Endothelial cell of umbilical vein (primary cell): ENCODE measurements at regions not wholly inside any gene's neighbourhood (a gene's known extent, or its start where the extent isn't known, plus 50 kb on each side); places are given as distances from the start of the nearest gene placed in this dataset.

Experiments used
- BruUV-seq: library from RNA; stranded (reverse); fragments of 400-500 nt; replicated peaks from 2 replicates; lab custom pipeline; 2021; lab: Mats Ljungman, UMichigan
- CTCF ChIA-PET: fragments of 300-600, 350-600 bp; sonication (Branson Sonifier 250); formaldehyde crosslinking; loops from one replicate; lab custom pipeline; 2021; ENCODE audit warnings: antibody characterized with exemption, inconsistent platforms; lab: Charles Lee
- POLR2A ChIA-PET: fragments of 300-600, 350-600 bp; sonication (Branson Sonifier 250); formaldehyde crosslinking; loops from one replicate; lab custom pipeline; 2021; ENCODE audit warnings: antibody characterized with exemption, inconsistent platforms; lab: Charles Lee
- DNase-seq: peaks from one replicate; pipeline ENCODE4 v3.0.0-alpha.2; 2011; ENCODE audit warnings: low read depth, low spot score
- FAIRE-seq: peaks from 2 replicates; lab custom pipeline; 2011; peaks lifted over from hg19 to GRCh38; lab: Jason Lieb, UNC
- H2AFZ ChIP-seq: 2 replicates; pipeline ENCODE4 v1.6.0; 2012; ENCODE audit warnings: low read depth, low read length, control low read depth, inconsistent platforms
- H3K27ac ChIP-seq: 2 replicates; pipeline ENCODE4 v1.5.1; 2011; ENCODE audit warnings: low read depth, mild to moderate bottlenecking, control low read depth, low read length, moderate library complexity; ENCODE audit not compliant: insufficient read depth
- H3K27me3 ChIP-seq, 2 experiments: 2 replicates each; pipeline versions ENCODE4 v1.6.0 to v1.6.1; 2011; ENCODE audit warnings: low read length in 2 of 2, mixed read lengths in 1 of 2; ENCODE audit not compliant: control insufficient read depth in 2 of 2, insufficient read depth in 2 of 2
- H3K36me3 ChIP-seq, 2 experiments: 2 replicates in 1 of 2; 3 replicates in 1 of 2; pipeline ENCODE4 v1.5.1; 2011; ENCODE audit warnings: low read length in 2 of 2, mild to moderate bottlenecking in 1 of 2, moderate library complexity in 1 of 2; ENCODE audit not compliant: control insufficient read depth in 2 of 2, insufficient read depth in 2 of 2; ENCODE audit errors: extremely low read depth in 1 of 2
- H3K4me1 ChIP-seq: 3 replicates; pipeline ENCODE4 v1.5.1; 2011; ENCODE audit warnings: mild to moderate bottlenecking, low read length; ENCODE audit not compliant: control insufficient read depth, insufficient read depth; ENCODE audit errors: extremely low read depth
- H3K4me2 ChIP-seq: 2 replicates; pipeline ENCODE4 v1.6.1; 2011; ENCODE audit warnings: low read length, control low read depth, mixed read lengths; ENCODE audit not compliant: insufficient read depth
- H3K4me3 ChIP-seq, 3 experiments: fragments of 200-600 bp in 1 of 3; sonication (generic), shearing (Covaris generic) in 1 of 3; replicated peaks in 1 of 3; 2 replicates each; pipeline ENCODE4 v1.5.1; 2011 to 2016; ENCODE audit warnings: control low read depth in 3 of 3, low read length in 3 of 3, mild to moderate bottlenecking in 2 of 3, inconsistent platforms in 1 of 3, low read depth in 1 of 3, moderate library complexity in 1 of 3; ENCODE audit not compliant: insufficient read depth in 1 of 3
- H3K79me2 ChIP-seq: 2 replicates; pipeline ENCODE4 v1.6.0; 2012; ENCODE audit warnings: low read length, inconsistent platforms; ENCODE audit not compliant: control insufficient read depth, insufficient read depth
- H3K9ac ChIP-seq: replicated peaks from 2 replicates; pipeline ENCODE3; 2011; ENCODE audit warnings: low read length, control low read depth; ENCODE audit not compliant: insufficient read depth; ENCODE audit errors: extremely low read depth
- H3K9me1 ChIP-seq: replicated peaks from 3 replicates; pipeline ENCODE4 v1.6.0; 2011; ENCODE audit warnings: mild to moderate bottlenecking, low read length; ENCODE audit not compliant: control insufficient read depth, insufficient read depth; ENCODE audit errors: extremely low read depth
- H3K9me3 ChIP-seq: replicated peaks from 2 replicates; pipeline ENCODE4 v1.5.1; 2012; ENCODE audit warnings: low read length, inconsistent platforms; ENCODE audit not compliant: control insufficient read depth, insufficient read depth
- H4K20me1 ChIP-seq: replicated peaks from 2 replicates; pipeline ENCODE3; 2011; ENCODE audit warnings: mild to moderate bottlenecking, low read length; ENCODE audit not compliant: control insufficient read depth, insufficient read depth; ENCODE audit errors: extremely low read depth
- CTCF ChIP-seq, 2 donors: IDR thresholded peaks; 1 replicate in 1 of 2; 2 replicates in 1 of 2; pipeline ENCODE4 v1.5.1; 2011; ENCODE audit warnings: low read length in 2 of 2, mild to moderate bottlenecking in 2 of 2, moderate library complexity in 2 of 2, control low read depth in 1 of 2, inconsistent platforms in 1 of 2, low read depth in 1 of 2; ENCODE audit not compliant: insufficient read depth in 1 of 2; ENCODE audit errors: extremely low read depth in 1 of 2
- EZH2 ChIP-seq: IDR thresholded peaks from 2 replicates; pipeline ENCODE4 v1.6.1; 2012; ENCODE audit warnings: borderline replicate concordance, low read depth, mild to moderate bottlenecking, moderate library complexity, low read length, inconsistent platforms; ENCODE audit not compliant: severe bottlenecking
- FOS ChIP-seq: IDR thresholded peaks from 2 replicates; pipeline ENCODE4 v1.6.1; 2011; ENCODE audit warnings: mild to moderate bottlenecking, low read length, moderate library complexity, borderline replicate concordance; ENCODE audit not compliant: insufficient read depth
- GATA2 ChIP-seq: IDR thresholded peaks from 2 replicates; pipeline ENCODE4 v1.7.0; 2011; ENCODE audit warnings: low read depth, mild to moderate bottlenecking, moderate library complexity, mixed read lengths, low read length; ENCODE audit not compliant: insufficient read length, insufficient read depth
- JUN ChIP-seq: IDR thresholded peaks from 2 replicates; pipeline ENCODE4 v1.6.1; 2011; ENCODE audit warnings: borderline replicate concordance, low read depth; ENCODE audit not compliant: insufficient read length, insufficient read depth
- MYC ChIP-seq: IDR thresholded peaks from one replicate; pipeline ENCODE4 v1.6.1; 2011; ENCODE audit warnings: mild to moderate bottlenecking, low read depth, low read length
- POLR2A ChIP-seq: IDR thresholded peaks from 2 replicates; pipeline ENCODE4 v1.6.1; 2012; ENCODE audit warnings: low read depth, mild to moderate bottlenecking, control low read depth, low read length
- POLR2AphosphoS5 ChIP-seq: IDR thresholded peaks from 2 replicates; pipeline ENCODE4 v1.6.1; 2012; ENCODE audit warnings: low read depth, mild to moderate bottlenecking, control low read depth, low read length, moderate library complexity; ENCODE audit not compliant: insufficient read depth
- dilution Hi-C: fragments of 300-500 bp; cut with MboI; formaldehyde crosslinking; loops from one replicate; pipeline ENCODE4 v1.15.0; 2019; ENCODE audit warnings: low sequenced_read_pairs; ENCODE audit not compliant: extremely low pct_ligation_motif_present
- intact Hi-C: fragments of 100-400 bp; cut with micrococcal nuclease; formaldehyde crosslinking; loops from one replicate; pipeline ENCODE4 v1.10.0; 2022
- TF ChIP-seq, protein P1 (sequence below): IDR thresholded peaks from 2 replicates; pipeline ENCODE4 v1.6.1; 2011; ENCODE audit not compliant: insufficient read depth, insufficient read length

DNA sequence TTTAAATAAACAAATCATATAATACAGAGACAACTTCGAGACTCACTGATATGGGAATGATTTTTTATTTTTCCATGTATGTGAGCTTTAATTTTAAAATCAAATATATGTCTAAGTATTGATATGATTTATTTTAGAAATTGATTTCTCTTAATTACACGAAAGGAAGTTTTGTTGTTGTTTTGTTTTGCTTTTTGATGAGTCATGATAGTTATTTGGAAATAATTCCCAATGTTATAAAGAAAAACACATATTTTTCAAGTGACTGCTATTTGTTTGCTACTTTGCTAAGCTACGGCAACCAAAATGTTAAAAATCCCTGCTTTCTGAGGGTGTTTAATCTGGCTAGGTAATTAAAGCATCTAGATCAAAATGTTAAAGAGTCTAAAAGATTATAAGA is 2139.4 kb upstream of the TENM3 start:
- no peak overlapping the region for H3K4me2 ChIP-seq
- no peak for DNase-seq
- no peaks in the 10 kb centered on the region for H4K20me1 ChIP-seq
- H3K4me3 ChIP-seq: no peak overlapping the region
- FAIRE-seq: no peak
- no TSS peak for BruUV-seq
- intact Hi-C loops: no loop called here
- peaks cover 5% of the 10 kb centered on the region for H3K9me3 ChIP-seq
- no peaks in the 10 kb centered on the region for H3K9me1 ChIP-seq
- no peak overlapping the region for H3K9ac ChIP-seq
- CTCF ChIA-PET: no interaction called here
- no peaks in the 10 kb centered on the region for H3K27me3 ChIP-seq
- POLR2A ChIA-PET: no interaction called here
- H3K79me2 ChIP-seq: no peaks in the 10 kb centered on the region
- dilution Hi-C loops: no loop called here
- H3K27ac ChIP-seq: no peak overlapping the region
- TF ChIP-seq FOS (no peak), EZH2 (no peak), JUN (no peak), POLR2A (no peak), MYC (no peak), CTCF (IDR thresholded peaks at IDR 0.05; ENCODE audit: extremely low read depth in 1 of 2, insufficient read depth in 1 of 2, low read depth in 1 of 2, low read length in 2 of 2) (no peak), POLR2AphosphoS5 (no peak), GATA2 (no peak)
- TF ChIP-seq, protein P1, sequence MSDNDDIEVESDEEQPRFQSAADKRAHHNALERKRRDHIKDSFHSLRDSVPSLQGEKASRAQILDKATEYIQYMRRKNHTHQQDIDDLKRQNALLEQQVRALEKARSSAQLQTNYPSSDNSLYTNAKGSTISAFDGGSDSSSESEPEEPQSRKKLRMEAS: no peak
- no peak overlapping the region for H2AFZ ChIP-seq
- H3K4me1 ChIP-seq: no peaks in the 10 kb centered on the region
- H3K36me3 ChIP-seq: no peaks in the 10 kb centered on the region
